ENCODE measurements at regions not wholly inside any gene's neighbourhood (a gene's known extent, or its start where the extent isn't known, plus 50 kb on each side); places are given as distances from the start of the nearest gene placed in this dataset.
"Not testable (repeated sequence)": the region's sequence is repeated elsewhere in the genome, so short reads cannot be mapped to it uniquely, and the experiment has no call there.

DNA sequence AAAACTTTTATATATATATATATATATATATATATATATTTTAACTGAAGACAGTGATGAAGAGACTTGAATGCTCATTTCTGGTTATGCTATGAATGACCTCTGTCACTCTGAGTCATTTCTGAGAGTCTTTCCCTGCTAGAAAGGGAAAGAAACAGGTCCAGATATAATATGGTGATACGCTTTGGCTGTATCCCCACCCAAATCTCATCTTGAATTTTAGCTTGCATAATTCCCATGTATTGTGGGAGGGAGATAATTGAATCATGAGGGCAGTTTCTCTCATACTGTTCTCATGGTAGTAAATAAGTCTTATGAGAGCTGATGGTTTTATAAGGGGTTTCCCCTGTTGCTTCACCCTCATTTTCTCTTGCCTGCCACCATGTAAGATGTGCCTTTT is 254.1 kb upstream of the IGFBP7 start:
- no peak overlapping the region for H3K27ac ChIP-seq
- TF ChIP-seq, protein P1, sequence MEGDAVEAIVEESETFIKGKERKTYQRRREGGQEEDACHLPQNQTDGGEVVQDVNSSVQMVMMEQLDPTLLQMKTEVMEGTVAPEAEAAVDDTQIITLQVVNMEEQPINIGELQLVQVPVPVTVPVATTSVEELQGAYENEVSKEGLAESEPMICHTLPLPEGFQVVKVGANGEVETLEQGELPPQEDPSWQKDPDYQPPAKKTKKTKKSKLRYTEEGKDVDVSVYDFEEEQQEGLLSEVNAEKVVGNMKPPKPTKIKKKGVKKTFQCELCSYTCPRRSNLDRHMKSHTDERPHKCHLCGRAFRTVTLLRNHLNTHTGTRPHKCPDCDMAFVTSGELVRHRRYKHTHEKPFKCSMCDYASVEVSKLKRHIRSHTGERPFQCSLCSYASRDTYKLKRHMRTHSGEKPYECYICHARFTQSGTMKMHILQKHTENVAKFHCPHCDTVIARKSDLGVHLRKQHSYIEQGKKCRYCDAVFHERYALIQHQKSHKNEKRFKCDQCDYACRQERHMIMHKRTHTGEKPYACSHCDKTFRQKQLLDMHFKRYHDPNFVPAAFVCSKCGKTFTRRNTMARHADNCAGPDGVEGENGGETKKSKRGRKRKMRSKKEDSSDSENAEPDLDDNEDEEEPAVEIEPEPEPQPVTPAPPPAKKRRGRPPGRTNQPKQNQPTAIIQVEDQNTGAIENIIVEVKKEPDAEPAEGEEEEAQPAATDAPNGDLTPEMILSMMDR (conservative IDR thresholded peaks at IDR 0.05) = no peak
- no peak for TF ChIP-seq ZFX (IDR thresholded peaks at IDR 0.05)

DNA sequence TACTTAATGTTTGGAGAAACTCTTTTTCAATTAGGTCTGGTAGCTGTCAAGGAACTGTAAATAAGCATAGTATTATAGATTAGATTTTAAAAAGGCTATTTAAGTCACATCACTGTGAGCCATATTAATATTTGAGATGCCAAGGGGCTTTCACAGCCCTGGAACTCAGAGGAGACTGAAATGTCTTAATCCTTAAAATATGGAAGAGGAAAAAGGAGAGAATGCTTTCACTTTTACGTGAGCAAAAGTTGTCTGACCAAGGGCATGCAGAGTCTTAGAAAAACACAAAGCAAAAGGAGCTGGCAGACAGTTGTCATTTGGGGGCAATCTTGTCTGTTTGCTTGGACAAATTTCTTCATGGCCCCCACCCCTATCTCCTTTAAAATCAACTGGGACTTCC is 253.2 kb upstream of the IGFBP7 start:
- H3K27ac ChIP-seq = no peak overlapping the region
- TF ChIP-seq ZFX (IDR thresholded peaks at IDR 0.05) = no peak
- TF ChIP-seq, protein P1 (conservative IDR thresholded peaks at IDR 0.05) = no peak

DNA sequence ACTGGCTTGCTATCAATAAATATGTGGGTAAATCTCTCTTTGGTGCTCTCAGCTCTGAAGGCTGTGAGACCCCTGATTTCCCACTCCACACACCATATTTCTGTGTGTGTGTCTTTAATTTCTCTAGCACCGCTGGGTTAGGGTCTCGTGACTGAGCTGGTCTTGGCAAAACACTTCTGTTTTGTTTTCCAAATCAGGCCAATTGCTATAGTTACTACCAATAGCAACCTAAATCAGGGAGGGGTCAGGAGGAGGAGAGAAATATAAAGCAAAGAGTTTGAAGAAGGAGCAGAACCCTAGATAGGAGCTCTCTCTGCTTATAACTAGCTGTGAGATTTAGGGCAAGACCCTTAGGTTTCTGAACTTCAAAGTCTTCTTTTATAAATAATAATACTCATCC is 250.5 kb upstream of the IGFBP7 start:
- no peak overlapping the region for H3K27ac ChIP-seq
- no peak for TF ChIP-seq ZFX (IDR thresholded peaks at IDR 0.05)
- TF ChIP-seq, protein P1 (conservative IDR thresholded peaks at IDR 0.05) = no peak

DNA sequence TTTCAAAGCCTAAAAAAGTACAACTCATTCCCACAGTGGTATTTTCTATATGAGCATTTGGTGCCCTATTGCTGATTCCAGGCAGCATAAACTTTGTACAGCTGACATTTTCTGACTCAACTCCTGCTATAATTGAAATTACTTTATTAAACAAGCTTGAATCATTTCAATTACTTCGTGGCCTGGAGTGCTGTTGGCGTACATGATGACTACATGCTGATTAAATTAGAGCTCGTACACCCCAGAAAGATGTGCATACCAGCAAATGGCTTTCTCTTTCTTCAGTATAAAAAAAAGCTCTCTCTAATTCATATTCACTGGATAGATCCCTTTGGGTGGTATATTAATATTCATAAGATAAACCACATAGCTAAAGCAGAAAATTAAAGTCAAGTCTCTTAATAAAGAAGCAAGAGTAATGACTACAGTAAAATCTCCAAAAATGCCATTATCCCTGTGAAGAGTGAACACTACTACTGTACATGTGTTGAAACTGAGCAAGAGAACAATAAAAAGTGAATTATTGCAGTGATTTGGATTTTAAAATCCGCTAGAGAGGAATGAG is 245.0 kb upstream of the IGFBP7 start:
- no peak for TF ChIP-seq ZFX (IDR thresholded peaks at IDR 0.05)
- TF ChIP-seq, protein P1 (conservative IDR thresholded peaks at IDR 0.05) = no peak
- H3K27ac ChIP-seq = no peak overlapping the region

DNA sequence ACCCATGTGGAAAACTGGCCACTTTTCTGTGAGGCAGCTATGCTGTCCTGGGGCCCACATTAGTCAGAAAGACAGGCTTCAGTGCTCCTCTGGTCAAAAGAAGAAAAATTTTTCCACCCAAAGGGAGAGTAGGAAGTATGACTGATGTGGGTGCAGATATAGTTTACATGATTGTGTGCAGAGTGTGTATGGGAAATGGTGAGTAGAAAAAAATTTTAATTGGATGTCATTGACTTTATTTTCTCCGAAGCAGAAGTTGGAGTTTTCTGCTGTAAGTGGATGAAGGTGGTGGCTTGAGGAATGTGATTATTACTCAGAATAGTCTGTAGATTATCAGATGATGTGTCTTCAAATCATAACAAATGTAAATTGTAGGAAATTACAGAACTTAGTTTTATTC is 241.5 kb upstream of the IGFBP7 start:
- H3K27ac ChIP-seq = no peak overlapping the region
- TF ChIP-seq ZFX (IDR thresholded peaks at IDR 0.05) = no peak
- TF ChIP-seq, protein P1 (conservative IDR thresholded peaks at IDR 0.05) = no peak

DNA sequence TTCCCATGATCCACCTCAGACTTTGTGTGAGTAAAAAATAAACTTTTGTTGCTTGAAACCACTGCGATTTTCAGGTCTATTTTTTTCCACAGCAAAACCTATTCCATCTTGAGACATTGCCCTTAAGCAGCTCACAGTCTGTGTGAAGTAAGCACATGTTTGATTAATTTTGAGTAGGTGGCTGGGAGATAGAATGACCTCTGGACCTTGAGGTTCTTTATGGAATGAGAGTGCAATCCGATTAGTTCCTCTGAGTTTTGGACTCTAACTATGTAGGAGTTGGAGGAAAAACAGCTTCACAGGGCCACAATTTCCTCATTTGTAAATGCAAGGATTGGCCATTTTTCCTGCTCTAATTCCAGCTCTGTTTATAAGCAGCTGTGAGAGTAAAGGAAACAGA is 234.1 kb upstream of the IGFBP7 start:
- no peak for TF ChIP-seq ZFX (IDR thresholded peaks at IDR 0.05)
- TF ChIP-seq, protein P1 (conservative IDR thresholded peaks at IDR 0.05) = no peak

DNA sequence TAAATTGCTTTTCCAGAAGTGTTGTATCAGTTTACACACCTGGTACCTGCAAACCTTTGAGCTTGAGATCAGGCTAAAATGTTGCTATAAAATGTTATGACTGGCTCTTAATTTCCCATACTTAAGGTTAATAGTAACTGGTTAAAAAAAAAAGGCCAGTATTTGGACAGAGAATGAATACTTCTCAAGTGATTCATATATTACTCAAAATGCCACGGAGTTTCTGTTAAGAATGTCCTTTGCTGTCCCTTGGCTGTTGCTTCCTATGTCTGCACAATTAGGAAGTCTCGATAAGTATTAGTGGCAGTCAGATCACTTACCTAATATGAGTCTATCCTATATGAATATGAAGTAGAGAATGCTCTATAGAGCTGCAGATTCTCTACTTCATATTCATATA is 232.2 kb upstream of the IGFBP7 start:
- no peak for TF ChIP-seq ZFX (IDR thresholded peaks at IDR 0.05)
- TF ChIP-seq, protein P1 (conservative IDR thresholded peaks at IDR 0.05) = no peak

More for the DNA sequence above, 234.1 kb upstream of the IGFBP7 start:
- no peak overlapping the region for H3K27ac ChIP-seq

DNA sequence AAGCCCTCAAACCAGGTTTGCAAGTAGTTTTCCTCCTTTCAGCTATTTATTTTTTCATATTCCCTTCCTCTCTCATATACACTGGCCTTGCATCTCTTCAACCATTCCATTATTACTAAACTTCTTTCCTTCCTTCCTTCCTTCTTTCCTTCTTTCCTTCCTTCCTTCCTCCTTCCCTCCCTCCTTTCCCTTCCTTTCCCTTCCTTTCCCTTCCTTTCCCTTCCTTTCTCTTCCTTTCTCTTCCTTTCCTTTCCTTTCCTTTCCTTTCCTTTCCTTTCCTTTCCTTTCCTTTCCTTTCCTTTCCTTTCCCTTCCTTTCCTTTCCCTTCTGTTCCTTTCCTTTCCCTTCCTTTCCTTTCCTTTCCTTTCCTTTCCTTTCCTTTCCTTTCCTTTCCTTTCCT is 228.7 kb upstream of the IGFBP7 start:
- not testable (repeated sequence) for H3K27ac ChIP-seq

More for the DNA sequence above, 232.2 kb upstream of the IGFBP7 start:
- no peak overlapping the region for H3K27ac ChIP-seq
